Effector memory CD4-positive, alpha-beta T cell (primary cell): ENCODE measurements at regions not wholly inside any gene's neighbourhood (a gene's known extent, or its start where the extent isn't known, plus 50 kb on each side); places are given as distances from the start of the nearest gene placed in this dataset.

Experiments
- DNase-seq, 3 donors: peaks; one replicate each; pipeline ENCODE4 v3.0.0-alpha.2; 2020
- H3K27ac ChIP-seq: 2 replicates; pipeline ENCODE4 v1.7.0; 2013; ENCODE audit warnings: mild to moderate bottlenecking, low read length, moderate library complexity; ENCODE audit not compliant: insufficient read depth, poor library complexity, severe bottlenecking
- H3K27me3 ChIP-seq: replicated peaks from 2 replicates; pipeline ENCODE4 v1.7.0; 2013; ENCODE audit warnings: mild to moderate bottlenecking, low read length; ENCODE audit not compliant: insufficient read depth, control insufficient read depth, poor library complexity, severe bottlenecking
- H3K36me3 ChIP-seq: 2 replicates; pipeline ENCODE4 v1.7.0; 2013; ENCODE audit warnings: mild to moderate bottlenecking, low read length, moderate library complexity; ENCODE audit not compliant: control insufficient read depth, insufficient read depth
- H3K4me1 ChIP-seq: 2 replicates; pipeline ENCODE4 v1.7.0; 2013; ENCODE audit warnings: low read length, mild to moderate bottlenecking; ENCODE audit not compliant: control insufficient read depth, insufficient read depth, poor library complexity, severe bottlenecking
- H3K4me3 ChIP-seq: 2 replicates; pipeline ENCODE4 v1.7.0; 2013; ENCODE audit warnings: low read length, low read depth, mild to moderate bottlenecking; ENCODE audit not compliant: insufficient read depth, poor library complexity, severe bottlenecking
- H3K9me3 ChIP-seq: 2 replicates; pipeline ENCODE4 v1.7.0; 2013; ENCODE audit warnings: mild to moderate bottlenecking, low read length, moderate library complexity; ENCODE audit not compliant: control insufficient read depth

DNA sequence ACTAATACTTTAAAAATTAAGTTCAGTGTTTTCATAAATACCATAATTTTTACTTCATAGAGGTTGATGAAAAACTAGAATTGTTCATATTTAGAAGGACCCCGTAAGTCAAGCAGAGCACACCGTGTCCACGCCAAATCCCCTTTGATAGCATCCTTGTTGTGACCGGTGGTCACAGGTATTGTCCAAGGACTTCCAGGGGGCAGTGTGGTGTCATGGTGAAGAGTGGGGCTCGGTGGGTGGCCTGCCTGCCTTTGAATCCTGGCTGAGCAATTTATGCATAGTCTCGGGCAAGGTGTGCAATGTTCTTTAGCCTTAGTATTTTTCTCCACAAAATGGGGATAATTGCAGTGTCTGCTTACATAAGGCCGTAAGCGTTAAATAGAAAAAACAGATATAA lies 169.9 kb downstream of the KTN1 start:
- Histone ChIP-seq H3K27me3 (no peaks in the 10 kb centered on the region), H3K27ac (no peak overlapping the region), H3K36me3 (no peaks in the 10 kb centered on the region), H3K4me3 (no peak overlapping the region), H3K9me3 (no peaks in the 10 kb centered on the region), H3K4me1 (no peaks in the 10 kb centered on the region)
- no peak for DNase-seq

DNA sequence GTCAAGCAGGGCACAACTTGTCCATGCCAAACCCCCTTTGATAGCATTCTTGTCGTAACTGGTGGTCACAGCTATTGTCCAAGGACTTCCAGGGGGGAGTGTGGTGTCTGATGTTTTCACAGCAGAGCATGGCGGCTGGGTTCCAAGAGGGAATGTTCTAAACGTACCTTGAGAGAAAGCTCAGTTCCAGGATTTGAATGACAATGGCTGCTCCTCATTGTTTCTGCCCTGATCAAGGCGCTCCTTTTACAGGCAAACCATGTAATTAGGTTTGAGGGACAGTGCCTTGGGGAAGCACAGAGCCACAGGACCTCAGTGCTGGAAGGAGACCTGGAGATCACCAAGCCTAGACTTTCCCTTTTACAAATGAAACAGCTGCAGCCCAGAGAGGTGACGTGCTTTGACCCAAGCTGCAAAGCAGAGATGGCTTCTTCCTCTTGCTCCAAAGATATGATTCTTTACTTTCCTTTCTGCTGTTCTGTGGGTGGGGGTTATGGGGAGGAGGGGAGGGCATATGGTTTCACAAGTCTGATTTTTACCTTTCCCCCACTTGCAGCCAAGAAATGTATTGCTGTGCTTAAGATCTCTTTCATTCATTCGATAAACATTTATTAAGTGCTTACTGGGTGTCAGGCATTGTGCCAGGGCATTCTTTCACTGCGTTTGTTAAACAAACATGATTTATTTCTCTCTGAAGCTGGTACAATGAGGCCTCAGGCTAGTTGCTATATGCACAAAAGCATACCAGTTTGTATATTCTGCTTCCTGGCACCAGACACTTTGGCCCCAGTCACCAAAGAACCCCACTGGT lies 172.8 kb downstream of the KTN1 start:
- Histone ChIP-seq H3K36me3 (no peaks in the 10 kb centered on the region), H3K9me3 (no peaks in the 10 kb centered on the region), H3K4me3 (no peak overlapping the region), H3K27ac (no peak overlapping the region), H3K4me1 (no peaks in the 10 kb centered on the region), H3K27me3 (no peaks in the 10 kb centered on the region)
- DNase-seq, result no peak

DNA sequence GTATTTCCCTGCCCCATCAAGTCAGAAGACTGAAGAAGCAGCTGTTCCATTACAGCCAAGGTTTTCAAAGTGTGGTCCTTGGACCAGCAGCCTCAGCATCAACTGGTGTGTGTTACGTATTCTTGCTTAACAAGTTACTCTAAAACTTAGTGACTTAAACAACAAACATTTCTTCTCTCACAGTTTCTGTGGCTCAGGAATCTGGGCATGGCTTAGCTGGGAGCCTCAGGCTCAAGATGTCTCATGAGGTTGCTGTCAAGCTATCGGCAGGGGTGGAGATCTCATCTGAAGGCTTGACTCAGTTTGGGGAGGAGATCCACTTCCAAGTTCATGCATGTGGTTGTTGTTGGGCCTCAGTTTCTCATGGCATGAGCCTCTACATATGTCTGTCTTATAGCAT lies 174.5 kb downstream of the KTN1 start:
- DNase-seq, result no peak
- Histone ChIP-seq H3K9me3 (no peaks in the 10 kb centered on the region), H3K36me3 (no peaks in the 10 kb centered on the region), H3K4me3 (no peak overlapping the region), H3K27ac (no peak overlapping the region), H3K27me3 (no peaks in the 10 kb centered on the region), H3K4me1 (no peaks in the 10 kb centered on the region)

GRCh38 chr14:55754871-55755270 lies 174.9 kb downstream of the KTN1 start:
- H3K27me3 ChIP-seq, result no peaks in the 10 kb centered on the region
- no peak for DNase-seq

GRCh38 chr14:55756078-55756477 lies 176.1 kb downstream of the KTN1 start:
- Histone ChIP-seq H3K4me1 (no peaks in the 10 kb centered on the region), H3K9me3 (no peaks in the 10 kb centered on the region), H3K36me3 (no peaks in the 10 kb centered on the region), H3K27ac (no peak overlapping the region), H3K4me3 (no peak overlapping the region), H3K27me3 (no peaks in the 10 kb centered on the region)
- DNase-seq, result no peak

More at GRCh38 chr14:55754871-55755270, 174.9 kb downstream of the KTN1 start:
- H3K9me3 ChIP-seq, result no peaks in the 10 kb centered on the region
- no peak overlapping the region for H3K27ac ChIP-seq
- no peaks in the 10 kb centered on the region for H3K4me1 ChIP-seq
- no peak overlapping the region for H3K4me3 ChIP-seq
- H3K36me3 ChIP-seq, result no peaks in the 10 kb centered on the region

- Histone ChIP-seq H3K9me3 (no peaks in the 10 kb centered on the region), H3K36me3 (no peaks in the 10 kb centered on the region), H3K27me3 (no peaks in the 10 kb centered on the region), H3K27ac (no peak overlapping the region), H3K4me3 (no peak overlapping the region), H3K4me1 (no peaks in the 10 kb centered on the region)
- no peak for DNase-seq
Observed at GRCh38 chr14:55756557-55756956, 176.6 kb downstream of the KTN1 start.

DNA sequence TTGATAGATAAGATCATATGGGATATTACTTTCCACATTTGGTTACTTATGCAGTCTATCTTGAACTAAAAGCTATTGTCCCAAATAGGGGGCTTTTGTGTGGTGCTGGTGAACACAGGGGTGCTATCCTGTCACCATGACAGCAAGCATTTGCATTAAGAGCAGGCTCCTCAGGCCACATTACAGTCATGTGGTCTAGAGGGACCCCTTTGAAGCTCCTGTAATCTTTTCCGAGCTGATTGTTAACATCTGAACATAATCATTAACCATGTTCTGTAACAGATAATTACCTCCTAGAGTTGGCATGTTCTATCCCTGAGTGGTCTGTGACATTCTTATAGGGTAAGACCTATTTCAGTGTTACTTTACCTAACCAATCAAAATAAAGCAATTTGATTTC lies 178.8 kb downstream of the KTN1 start:
- no peaks in the 10 kb centered on the region for H3K9me3 ChIP-seq
- no peak for DNase-seq

DNA sequence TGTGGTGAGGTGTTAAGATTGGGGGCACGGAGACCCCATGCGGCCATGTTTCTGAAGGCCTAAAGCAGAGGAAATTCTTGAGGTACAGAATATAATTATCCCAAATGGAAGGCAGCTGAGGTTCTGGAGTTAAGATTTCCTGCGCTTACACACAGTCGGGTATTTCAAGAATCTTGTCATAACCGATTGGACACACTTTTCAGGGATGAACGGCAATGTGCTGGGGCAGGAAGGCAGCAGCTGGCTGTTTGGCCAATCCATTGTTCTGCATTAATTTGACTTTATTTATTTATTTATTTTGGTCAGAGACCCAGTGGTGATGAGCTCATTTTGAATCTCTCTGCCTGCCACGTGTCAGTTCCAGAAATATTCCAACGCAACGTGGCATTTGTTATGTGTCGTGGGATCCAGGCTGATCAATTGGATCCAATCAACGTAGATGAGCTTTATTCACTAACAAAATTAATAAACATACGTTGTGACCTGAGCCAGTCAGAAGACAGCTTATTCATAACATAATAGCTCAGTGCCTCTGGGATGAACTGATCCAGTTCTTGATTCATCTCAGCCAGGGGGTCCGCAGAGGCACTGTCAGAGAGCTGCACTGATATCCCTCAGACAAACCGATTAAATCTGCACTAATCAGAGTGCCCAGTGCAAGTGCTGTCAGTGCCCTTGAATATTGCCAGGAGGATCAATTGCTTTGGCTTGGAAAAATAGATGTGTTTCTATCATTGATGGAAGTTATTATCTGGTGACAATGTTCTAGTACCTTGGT lies 181.0 kb downstream of the KTN1 start:
- Histone ChIP-seq H3K27ac (no peak overlapping the region), H3K4me3 (no peak overlapping the region), H3K9me3 (no peaks in the 10 kb centered on the region), H3K27me3 (no peaks in the 10 kb centered on the region), H3K36me3 (no peaks in the 10 kb centered on the region), H3K4me1 (no peaks in the 10 kb centered on the region)
- DNase-seq, result no peak

More for the DNA sequence above, 178.8 kb downstream of the KTN1 start:
- Histone ChIP-seq H3K27me3 (no peaks in the 10 kb centered on the region), H3K27ac (no peak overlapping the region), H3K4me3 (no peak overlapping the region), H3K4me1 (no peaks in the 10 kb centered on the region), H3K36me3 (no peaks in the 10 kb centered on the region)

- Histone ChIP-seq H3K27ac (no peak overlapping the region), H3K9me3 (no peaks in the 10 kb centered on the region), H3K27me3 (no peaks in the 10 kb centered on the region), H3K4me3 (no peak overlapping the region), H3K4me1 (no peaks in the 10 kb centered on the region), H3K36me3 (no peaks in the 10 kb centered on the region)
- DNase-seq, result no peak
Observed at GRCh38 chr14:55761651-55762050, 181.6 kb downstream of the KTN1 start.

- Histone ChIP-seq H3K27ac (no peak overlapping the region), H3K36me3 (no peaks in the 10 kb centered on the region), H3K4me3 (no peak overlapping the region), H3K4me1 (no peaks in the 10 kb centered on the region), H3K27me3 (no peaks in the 10 kb centered on the region), H3K9me3 (no peaks in the 10 kb centered on the region)
- DNase-seq, result no peak
Observed at GRCh38 chr14:55762595-55763232, 182.7 kb downstream of the KTN1 start.
